ENCODE measurements at regions not wholly inside any gene's neighbourhood (a gene's known extent, or its start where the extent isn't known, plus 50 kb on each side); places are given as distances from the start of the nearest gene placed in this dataset.

DNA sequence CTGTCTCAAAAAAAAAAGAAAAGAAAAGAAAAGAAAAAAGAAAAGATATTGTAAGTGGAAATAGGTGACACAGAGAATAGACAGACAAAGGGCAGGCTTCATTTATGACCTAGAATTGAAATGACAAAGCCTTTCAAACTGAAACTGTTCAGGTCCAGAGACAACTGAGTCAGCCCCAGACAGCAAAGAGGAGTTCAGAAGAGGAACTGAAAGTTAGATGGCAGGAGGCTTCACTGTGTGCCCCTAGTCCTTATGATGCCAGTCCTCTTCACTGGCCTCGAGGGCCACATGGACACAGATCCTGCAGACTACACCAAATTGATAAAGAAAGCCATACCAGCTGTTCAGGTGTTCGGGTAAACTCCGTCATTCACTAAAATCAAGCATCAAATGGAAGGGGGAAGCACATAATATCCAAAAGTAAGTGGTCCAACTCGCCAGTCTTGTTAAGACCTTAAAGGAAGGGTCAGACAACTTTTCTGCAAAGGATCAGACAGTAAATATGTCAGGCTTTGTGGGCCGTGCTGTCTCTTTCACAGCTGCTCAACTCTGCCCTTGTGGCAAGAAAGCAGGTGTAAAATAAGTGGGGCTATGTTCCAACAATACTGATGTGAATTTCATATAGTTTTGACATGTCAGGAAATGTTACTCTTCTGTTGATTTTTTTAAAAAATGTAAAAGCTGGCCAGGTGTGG is 231.9 kb upstream of the MGAT5 start:
- no peak for TF ChIP-seq TOX (CRISPR knock-in tag; IDR thresholded peaks at IDR 0.05; ENCODE audit: borderline replicate concordance)
- TF ChIP-seq TCF4 (CRISPR knock-in tag; IDR thresholded peaks at IDR 0.05; ENCODE audit: borderline replicate concordance): no peak
- TF ChIP-seq CSDC2 (CRISPR knock-in tag; IDR thresholded peaks at IDR 0.05): no peak
- TF ChIP-seq ZNF8 (CRISPR knock-in tag; IDR thresholded peaks at IDR 0.05): no peak
- TF ChIP-seq RARB (CRISPR knock-in tag; IDR thresholded peaks at IDR 0.05): no peak
- no peak for TF ChIP-seq OSR1 (CRISPR knock-in tag; IDR thresholded peaks at IDR 0.05)
- TF ChIP-seq PATZ1 (CRISPR knock-in tag; IDR thresholded peaks at IDR 0.05; ENCODE audit: borderline replicate concordance): no peak

Data from SK-N-SH treated with all-trans-retinoic acid at 6 μM for 48 hours (cell line).